ENCODE measurements at regions not wholly inside any gene's neighbourhood (a gene's known extent, or its start where the extent isn't known, plus 50 kb on each side); places are given as distances from the start of the nearest gene placed in this dataset.
"Not testable (repeated sequence)": the region's sequence is repeated elsewhere in the genome, so short reads cannot be mapped to it uniquely, and the experiment has no call there.

- no peaks in the 10 kb centered on the region for H3K36me3 Mint-ChIP-seq
- no peak overlapping the region for H3K4me3 Mint-ChIP-seq
- no peak for ATAC-seq
- no peaks in the 10 kb centered on the region for H3K9me3 Mint-ChIP-seq
- H3K4me1 Mint-ChIP-seq: no peaks in the 10 kb centered on the region
- no peak overlapping the region for H3K27ac Mint-ChIP-seq
- no peaks in the 10 kb centered on the region for H3K27me3 Mint-ChIP-seq
Measured at GRCh38 chr18:30696201-30696600, 346.3 kb downstream of the DSC3 start.

GRCh38 chr18:30694773-30695172 lies 347.8 kb downstream of the DSC3 start:
- H3K27me3 Mint-ChIP-seq: no peaks in the 10 kb centered on the region
- no peaks in the 10 kb centered on the region for H3K36me3 Mint-ChIP-seq
- no peaks in the 10 kb centered on the region for H3K9me3 Mint-ChIP-seq
- H3K27ac Mint-ChIP-seq: no peak overlapping the region
- no peak overlapping the region for H3K4me3 Mint-ChIP-seq
- ATAC-seq: no peak
- H3K4me1 Mint-ChIP-seq: no peaks in the 10 kb centered on the region

GRCh38 chr18:30689216-30689615 lies 353.3 kb downstream of the DSC3 start:
- no peak overlapping the region for H3K27ac Mint-ChIP-seq
- ATAC-seq: no peak
- peaks cover 10% of the 10 kb centered on the region for H3K9me3 Mint-ChIP-seq

DNA sequence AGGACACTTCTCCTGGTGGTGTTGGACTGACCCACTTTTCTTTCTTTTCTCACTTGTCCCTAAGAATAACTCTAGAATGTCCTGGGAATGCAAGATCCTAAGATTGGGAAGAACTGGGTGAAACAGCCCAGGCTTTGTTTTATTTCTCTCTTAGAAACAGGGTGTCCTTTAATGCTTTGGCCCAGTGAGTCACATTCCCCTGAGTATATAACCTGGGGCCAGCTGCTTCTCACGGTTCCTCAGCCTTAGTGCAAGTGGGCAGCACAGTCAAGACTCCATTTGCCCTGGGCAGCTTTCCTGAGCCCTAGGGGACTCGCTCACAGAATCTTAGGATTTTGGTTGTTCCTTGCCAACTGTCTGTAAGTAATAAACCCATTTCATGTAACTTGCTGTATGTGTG lies 355.0 kb downstream of the DSC3 start:
- no peaks in the 10 kb centered on the region for H3K36me3 Mint-ChIP-seq
- no peak overlapping the region for H3K4me3 Mint-ChIP-seq
- no peak for ATAC-seq
- no peaks in the 10 kb centered on the region for H3K27me3 Mint-ChIP-seq
- no peaks in the 10 kb centered on the region for H3K4me1 Mint-ChIP-seq
- peaks cover 10% of the 10 kb centered on the region for H3K9me3 Mint-ChIP-seq
- H3K27ac Mint-ChIP-seq: no peak overlapping the region

More at GRCh38 chr18:30689216-30689615, 353.3 kb downstream of the DSC3 start:
- Mint-ChIP-seq H3K4me1 (no peaks in the 10 kb centered on the region), H3K36me3 (no peaks in the 10 kb centered on the region), H3K4me3 (no peak overlapping the region), H3K27me3 (no peaks in the 10 kb centered on the region)

- Mint-ChIP-seq H3K27me3 (no peaks in the 10 kb centered on the region), H3K36me3 (no peaks in the 10 kb centered on the region), H3K4me1 (no peaks in the 10 kb centered on the region), H3K4me3 (no peak overlapping the region), H3K9me3 (peaks cover 17% of the 10 kb centered on the region), H3K27ac (no peak overlapping the region)
- no peak for ATAC-seq
Measured at GRCh38 chr18:30684825-30685481, 357.6 kb downstream of the DSC3 start.

- no peaks in the 10 kb centered on the region for H3K27me3 Mint-ChIP-seq
- H3K4me1 Mint-ChIP-seq: no peaks in the 10 kb centered on the region
- no peak for ATAC-seq
- peaks cover 17% of the 10 kb centered on the region for H3K9me3 Mint-ChIP-seq
- no peaks in the 10 kb centered on the region for H3K36me3 Mint-ChIP-seq
- no peak overlapping the region for H3K4me3 Mint-ChIP-seq
- no peak overlapping the region for H3K27ac Mint-ChIP-seq
Measured at GRCh38 chr18:30683836-30684235, 358.7 kb downstream of the DSC3 start.

DNA sequence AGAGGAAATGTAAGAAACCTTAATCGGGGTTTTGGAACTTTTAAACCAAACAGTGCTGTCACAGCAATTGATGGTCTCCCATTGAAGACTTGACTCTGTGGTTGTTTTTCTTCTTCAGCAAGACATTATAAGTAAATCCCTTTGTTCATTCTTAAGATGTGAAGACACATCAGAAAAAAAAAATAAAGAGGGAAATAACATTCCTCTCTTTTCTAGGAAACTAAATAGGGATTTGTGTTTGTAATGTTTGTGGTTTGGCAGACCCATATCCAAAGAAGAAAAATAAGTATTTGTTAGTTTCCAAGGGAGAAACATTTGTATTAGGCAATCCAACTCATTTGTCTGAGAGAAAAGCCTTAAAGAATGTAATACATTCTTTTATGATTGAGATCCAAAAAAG lies 359.9 kb downstream of the DSC3 start:
- peaks cover 12% of the 10 kb centered on the region for H3K9me3 Mint-ChIP-seq
- H3K4me1 Mint-ChIP-seq: no peaks in the 10 kb centered on the region
- H3K36me3 Mint-ChIP-seq: no peaks in the 10 kb centered on the region
- H3K27me3 Mint-ChIP-seq: no peaks in the 10 kb centered on the region
- no peak overlapping the region for H3K27ac Mint-ChIP-seq
- H3K4me3 Mint-ChIP-seq: no peak overlapping the region
- no peak for ATAC-seq

DNA sequence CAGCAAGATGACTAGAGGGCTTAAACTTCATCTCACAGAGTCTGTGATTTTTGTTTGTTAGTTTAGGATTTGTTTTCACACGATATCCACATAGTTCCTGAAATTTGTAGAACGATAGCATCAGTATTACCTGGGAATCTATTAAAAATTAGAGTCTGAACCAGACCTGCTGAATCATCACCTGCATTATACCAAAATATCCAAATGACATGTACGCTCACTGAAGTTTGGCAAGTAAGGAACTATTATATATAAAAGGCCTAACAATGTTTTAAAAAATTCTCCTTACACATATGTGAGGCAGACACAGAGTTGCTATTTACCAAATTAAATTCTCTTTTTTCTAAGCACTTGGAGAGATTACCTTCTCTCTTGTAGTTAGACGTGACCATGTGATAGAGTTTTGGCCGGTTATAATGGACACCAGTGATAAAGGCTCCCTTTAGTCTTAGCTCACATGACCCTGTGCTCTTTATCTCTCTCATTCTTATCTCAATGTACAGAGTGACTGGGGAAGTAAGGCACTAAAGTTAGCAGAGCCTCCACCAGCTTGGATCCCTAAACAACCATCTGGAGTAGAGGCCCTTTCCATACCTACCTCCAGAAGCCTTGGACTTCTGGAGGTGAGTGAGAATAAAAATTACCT lies 363.1 kb downstream of the DSC3 start:
- H3K27ac Mint-ChIP-seq: no peak overlapping the region
- no peaks in the 10 kb centered on the region for H3K4me1 Mint-ChIP-seq
- no peak overlapping the region for H3K4me3 Mint-ChIP-seq
- no peaks in the 10 kb centered on the region for H3K27me3 Mint-ChIP-seq
- H3K9me3 Mint-ChIP-seq: peaks cover 6% of the 10 kb centered on the region
- no peak for ATAC-seq
- H3K36me3 Mint-ChIP-seq: no peaks in the 10 kb centered on the region

DNA sequence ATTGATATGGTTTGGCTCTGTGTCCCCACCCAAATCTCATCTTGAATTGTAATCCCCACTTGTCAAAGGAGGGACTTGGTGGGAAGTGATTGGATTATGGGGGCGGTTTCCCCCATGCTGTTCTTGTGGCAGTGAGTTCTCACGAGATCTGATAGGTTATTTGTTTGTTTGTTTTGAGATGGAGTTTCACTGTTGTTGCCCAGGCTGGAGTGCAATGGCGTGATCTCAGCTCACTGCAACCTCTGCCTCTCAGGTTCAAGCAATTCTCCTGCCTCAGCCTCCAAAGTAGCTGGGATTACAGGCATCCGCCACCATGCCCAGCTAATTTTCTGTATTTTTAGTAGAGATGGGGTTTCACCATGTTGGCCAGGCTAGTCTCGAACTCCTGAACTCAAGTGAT lies 364.7 kb downstream of the DSC3 start:
- H3K4me1 Mint-ChIP-seq, H3K4me3 Mint-ChIP-seq, H3K27me3 Mint-ChIP-seq, H3K36me3 Mint-ChIP-seq, H3K27ac Mint-ChIP-seq, H3K9me3 Mint-ChIP-seq, ATAC-seq: not testable (repeated sequence)

DNA sequence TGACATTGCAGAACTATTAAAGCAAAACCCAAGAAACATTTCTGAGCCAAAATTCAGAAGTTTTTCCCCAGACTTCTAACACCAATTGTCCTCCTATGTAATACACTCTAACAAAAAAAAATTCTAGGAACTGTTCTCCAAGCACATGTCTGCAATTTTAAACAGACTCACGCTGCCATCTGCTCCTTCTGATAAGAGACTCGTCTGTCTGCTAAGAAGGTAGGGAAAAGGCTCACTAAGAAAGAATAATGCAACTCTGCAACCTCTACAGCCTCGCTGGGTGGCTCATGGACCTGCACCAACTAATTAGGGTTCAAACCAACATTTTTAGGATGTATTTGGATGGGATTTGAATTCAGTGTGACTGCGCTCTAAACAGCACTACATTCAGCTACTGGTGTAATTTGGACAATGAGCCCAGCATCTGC lies 366.5 kb downstream of the DSC3 start:
- H3K4me3 Mint-ChIP-seq: no peak overlapping the region
- no peaks in the 10 kb centered on the region for H3K4me1 Mint-ChIP-seq
- H3K27me3 Mint-ChIP-seq: no peaks in the 10 kb centered on the region
- no peak for ATAC-seq
- H3K27ac Mint-ChIP-seq: no peak overlapping the region
- peaks cover 2% of the 10 kb centered on the region for H3K9me3 Mint-ChIP-seq
- no peaks in the 10 kb centered on the region for H3K36me3 Mint-ChIP-seq

- Mint-ChIP-seq H3K9me3 (peaks cover 5% of the 10 kb centered on the region), H3K27me3 (no peaks in the 10 kb centered on the region), H3K36me3 (no peaks in the 10 kb centered on the region), H3K4me1 (no peaks in the 10 kb centered on the region), H3K27ac (no peak overlapping the region), H3K4me3 (no peak overlapping the region)
- no peak for ATAC-seq
Measured at GRCh38 chr18:30675493-30675892, 367.0 kb downstream of the DSC3 start.

DNA sequence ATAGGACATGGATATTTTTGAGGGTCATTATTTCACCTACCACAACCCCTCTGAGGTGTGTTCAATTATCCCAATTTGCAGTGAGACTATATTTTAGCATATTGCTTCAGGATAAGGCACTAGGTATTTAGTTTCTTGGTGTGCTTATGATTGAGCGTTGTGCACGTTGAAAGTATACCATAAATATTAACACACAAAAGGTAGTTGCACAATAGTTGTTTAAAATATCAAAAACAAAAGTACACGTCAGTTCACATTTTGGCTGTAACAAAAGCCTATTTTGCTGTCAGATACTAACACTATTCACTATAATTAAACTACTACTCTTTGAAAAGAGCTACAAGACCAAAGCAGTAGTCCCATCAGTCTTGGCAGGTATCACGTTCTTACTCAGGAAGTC lies 367.5 kb downstream of the DSC3 start:
- Mint-ChIP-seq H3K27me3 (no peaks in the 10 kb centered on the region), H3K27ac (no peak overlapping the region), H3K36me3 (no peaks in the 10 kb centered on the region), H3K4me1 (no peaks in the 10 kb centered on the region), H3K4me3 (no peak overlapping the region), H3K9me3 (peaks cover 8% of the 10 kb centered on the region)
- ATAC-seq: no peak

GRCh38 chr18:30674596-30674995 lies 367.9 kb downstream of the DSC3 start:
- H3K9me3 Mint-ChIP-seq: peaks cover 8% of the 10 kb centered on the region
- H3K36me3 Mint-ChIP-seq: no peaks in the 10 kb centered on the region
- H3K27ac Mint-ChIP-seq: no peak overlapping the region
- no peak for ATAC-seq
- H3K4me1 Mint-ChIP-seq: no peaks in the 10 kb centered on the region
- H3K4me3 Mint-ChIP-seq: no peak overlapping the region
- H3K27me3 Mint-ChIP-seq: no peaks in the 10 kb centered on the region

DNA sequence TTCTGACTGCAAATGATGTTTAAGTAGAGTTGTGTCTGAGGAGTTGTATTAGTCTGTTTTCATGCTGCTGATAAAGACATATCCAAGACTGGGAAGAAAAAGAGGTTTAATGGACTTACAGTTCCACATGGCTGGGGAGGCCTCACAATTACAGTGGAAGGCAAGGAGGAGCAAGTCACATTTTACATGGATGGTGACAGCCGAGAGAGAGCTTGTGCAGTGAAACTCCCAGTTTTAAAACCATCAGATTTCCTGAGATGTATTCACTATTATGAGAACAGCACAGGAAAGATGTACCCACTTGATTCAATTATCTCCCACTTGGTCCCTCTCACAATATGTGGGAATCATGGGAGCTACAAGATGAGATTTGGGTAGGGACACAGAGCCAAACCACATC lies 370.1 kb downstream of the DSC3 start:
- not testable (repeated sequence) for H3K27ac Mint-ChIP-seq, H3K27me3 Mint-ChIP-seq, ATAC-seq, H3K4me3 Mint-ChIP-seq, H3K4me1 Mint-ChIP-seq, H3K36me3 Mint-ChIP-seq
- peaks cover 14% of the 10 kb centered on the region for H3K9me3 Mint-ChIP-seq

- peaks cover 16% of the 10 kb centered on the region for H3K9me3 Mint-ChIP-seq
- ATAC-seq: no peak
- no peaks in the 10 kb centered on the region for H3K27me3 Mint-ChIP-seq
- H3K4me1 Mint-ChIP-seq: no peaks in the 10 kb centered on the region
- H3K27ac Mint-ChIP-seq: no peak overlapping the region
- no peak overlapping the region for H3K4me3 Mint-ChIP-seq
- H3K36me3 Mint-ChIP-seq: no peaks in the 10 kb centered on the region
Measured at GRCh38 chr18:30658306-30658705, 384.2 kb downstream of the DSC3 start.

- no peak for ATAC-seq
- Mint-ChIP-seq H3K27me3 (no peaks in the 10 kb centered on the region), H3K4me3 (no peak overlapping the region), H3K9me3 (no peaks in the 10 kb centered on the region), H3K36me3 (no peaks in the 10 kb centered on the region), H3K4me1 (no peaks in the 10 kb centered on the region), H3K27ac (no peak overlapping the region)
Measured at GRCh38 chr18:30652387-30652786, 390.2 kb downstream of the DSC3 start.
